Body of pancreas (tissue), 4 donors: ENCODE measurements at regions not wholly inside any gene's neighbourhood (a gene's known extent, or its start where the extent isn't known, plus 50 kb on each side); places are given as distances from the start of the nearest gene placed in this dataset.

Experiments used
- ATAC-seq: fragments of 150-250 bp; one replicate; pipeline ENCODE4 v1.9.1; 2016
- DNase-seq, 4 donors: peaks; one replicate each; pipeline ENCODE4 v3.0.0-alpha.2; 2019
- H3K27ac ChIP-seq, 4 donors: fragments of 200-600 bp; sonication (generic); 1 replicate in 3 of 4; 2 replicates in 1 of 4; pipeline versions ENCODE4 v1.5.1 to v1.6.1; 2016 to 2019; ENCODE audit warnings: mild to moderate bottlenecking in 1 of 4, mixed read lengths in 1 of 4, moderate library complexity in 1 of 4
- H3K27me3 ChIP-seq, 2 donors: fragments of 200-600 bp; sonication (generic); one replicate each; pipeline ENCODE4 v1.6.0; 2016; ENCODE audit warnings: mild to moderate bottlenecking in 1 of 2
- H3K36me3 ChIP-seq, 2 donors: fragments of 200-600 bp; sonication (generic); replicated peaks in 1 of 2; 2 replicates each; pipeline ENCODE4 v1.5.1; 2016; ENCODE audit warnings: low read depth in 2 of 2; ENCODE audit not compliant: insufficient read depth in 1 of 2
- H3K4me1 ChIP-seq: fragments of 200-600 bp; sonication (generic); one replicate; pipeline ENCODE4 v1.6.0; 2016
- H3K4me3 ChIP-seq, 2 donors: fragments of 200-600 bp; sonication (generic); 1 replicate in 1 of 2; 2 replicates in 1 of 2; pipeline ENCODE4 v1.5.1; 2016 to 2019
- H3K9me3 ChIP-seq, 3 donors: fragments of 200-600 bp; sonication (generic); 1 replicate in 2 of 3; 2 replicates in 1 of 3; pipeline ENCODE4 v1.5.1; 2016
- CTCF ChIP-seq, 7 experiments: fragments of 450-650 bp in 4 of 7; fragments of 200-600 bp in 3 of 7; sonication (generic) in 3 of 7; IDR thresholded peaks; one replicate each; pipeline ENCODE4 v1.5.1; 2016 to 2019; ENCODE audit warnings: antibody characterized with exemption in 7 of 7
- POLR2A ChIP-seq, 3 donors: fragments of 450-650 bp; IDR thresholded peaks; one replicate each; pipeline ENCODE4 v1.6.1; 2016; ENCODE audit warnings: antibody characterized with exemption in 3 of 3, mild to moderate bottlenecking in 2 of 3
- WGBS, 2 donors: methylation state at CpG; one replicate each; pipeline ENCODE4 v1.1.5; 2017; 5-methylcytosine and 5-hydroxymethylcytosine counted together
- intact Hi-C: fragments of 100-400 bp; cut with DNase I; formaldehyde crosslinking; loops from one replicate; pipeline ENCODE4 v1.15.1; 2023

- Histone ChIP-seq H3K27ac (no peak overlapping the region), H3K4me1 (no peaks in the 10 kb centered on the region), H3K36me3 (no peaks in the 10 kb centered on the region), H3K4me3 (no peak overlapping the region), H3K27me3 (no peaks in the 10 kb centered on the region), H3K9me3 (no peaks in the 10 kb centered on the region)
- intact Hi-C loops, result no loop called here
- ATAC-seq (no peak), DNase-seq (no peak)
- WGBS, 2 donors, result 68 to 72% methylated on average over 2 of the region's 2 CpGs
- no peak for TF ChIP-seq POLR2A (IDR thresholded peaks at IDR 0.05)
- no peak for TF ChIP-seq CTCF (IDR thresholded peaks at IDR 0.05)
Observed at GRCh38 chr4:101512416-101512815, 165.1 kb upstream of the PPP3CA start.

- no peak for ATAC-seq
- no peak overlapping the region for H3K27ac ChIP-seq
- intact Hi-C loops, result no loop called here
- no peaks in the 10 kb centered on the region for H3K27me3 ChIP-seq
- H3K36me3 ChIP-seq, result no peaks in the 10 kb centered on the region
- TF ChIP-seq POLR2A (IDR thresholded peaks at IDR 0.05) (no peak), CTCF (IDR thresholded peaks at IDR 0.05) (no peak)
- H3K4me1 ChIP-seq, result no peaks in the 10 kb centered on the region
- no peak overlapping the region for H3K4me3 ChIP-seq
- no peaks in the 10 kb centered on the region for H3K9me3 ChIP-seq
- DNase-seq, result no peak
Observed at GRCh38 chr4:101501421-101501820, 154.1 kb upstream of the PPP3CA start.

GRCh38 chr4:101500742-101501141 lies 153.4 kb upstream of the PPP3CA start:
- H3K27me3 ChIP-seq, result no peaks in the 10 kb centered on the region
- H3K36me3 ChIP-seq, result no peaks in the 10 kb centered on the region
- no peak for ATAC-seq

GRCh38 chr4:101475246-101475645 lies 127.9 kb upstream of the PPP3CA start:
- Histone ChIP-seq H3K4me3 (no peak overlapping the region), H3K36me3 (no peaks in the 10 kb centered on the region), H3K9me3 (no peaks in the 10 kb centered on the region), H3K27ac (no peak overlapping the region), H3K4me1 (no peaks in the 10 kb centered on the region), H3K27me3 (no peaks in the 10 kb centered on the region)
- WGBS, 2 donors, result 57 to 69% methylated on average over 1 of the region's 1 CpG
- DNase-seq, result no peak
- intact Hi-C loops, result no loop called here
- no peak for TF ChIP-seq POLR2A (IDR thresholded peaks at IDR 0.05)
- no peak for TF ChIP-seq CTCF (IDR thresholded peaks at IDR 0.05)
- ATAC-seq, result no peak

More at GRCh38 chr4:101500742-101501141, 153.4 kb upstream of the PPP3CA start:
- no peak overlapping the region for H3K4me3 ChIP-seq
- no peak for DNase-seq
- H3K9me3 ChIP-seq, result no peaks in the 10 kb centered on the region
- no peaks in the 10 kb centered on the region for H3K4me1 ChIP-seq
- intact Hi-C loops, result no loop called here
- no peak overlapping the region for H3K27ac ChIP-seq
- TF ChIP-seq CTCF (IDR thresholded peaks at IDR 0.05) (no peak), POLR2A (IDR thresholded peaks at IDR 0.05) (no peak)

GRCh38 chr4:101471201-101471600 lies 123.9 kb upstream of the PPP3CA start:
- intact Hi-C loops, result no loop called here
- Histone ChIP-seq H3K27me3 (no peaks in the 10 kb centered on the region), H3K9me3 (no peaks in the 10 kb centered on the region), H3K27ac (no peak overlapping the region), H3K4me1 (no peaks in the 10 kb centered on the region), H3K4me3 (no peak overlapping the region), H3K36me3 (no peaks in the 10 kb centered on the region)
- no peak for ATAC-seq
- no peak for DNase-seq
- no peak for TF ChIP-seq CTCF (IDR thresholded peaks at IDR 0.05)
- no peak for TF ChIP-seq POLR2A (IDR thresholded peaks at IDR 0.05)
